HepG2 (cell line): ENCODE measurements at regions not wholly inside any gene's neighbourhood (a gene's known extent, or its start where the extent isn't known, plus 50 kb on each side); places are given as distances from the start of the nearest gene placed in this dataset.

ENCODE experiments used
- ATAC-seq: fragments of 200-7000 bp; cut with Tn5 transposase; 3 replicates; pipeline ENCODE4 v1.9.1; 2020; ENCODE audit warnings: mild to moderate bottlenecking, moderate library complexity
- BruUV-seq: library from RNA; stranded (reverse); fragments of 400-500 nt; replicated peaks from 2 replicates; lab custom pipeline; 2021; lab: Mats Ljungman, UMichigan
- CTCF ChIA-PET: fragments of 300-600 bp; formaldehyde crosslinking; extraction: SDS; loops from one replicate; lab custom pipeline; 2021; ENCODE audit warnings: low total read pairs, inconsistent platforms, low intra/inter-chr PET ratio; lab: Yijun Ruan, JAX
- POLR2A ChIA-PET: fragments of 350-600 bp; sonication (Branson Sonifier 250); formaldehyde crosslinking; loops from one replicate; lab custom pipeline; 2020; ENCODE audit warnings: antibody characterized with exemption, inconsistent platforms; lab: Yijun Ruan, JAX
- DNase-seq: peaks from one replicate; pipeline ENCODE4 v3.0.0-alpha.2; 2015; ENCODE audit warnings: low spot score
- FAIRE-seq: peaks from 3 replicates; lab custom pipeline; 2011; peaks lifted over from hg19 to GRCh38; lab: Jason Lieb, UNC
- H2AFZ ChIP-seq: one replicate; pipeline ENCODE4 v1.6.1; 2011; ENCODE audit warnings: low read length, inconsistent platforms
- H3K27ac ChIP-seq: fragments of 300-600 bp; 3 replicates; pipeline ENCODE4 v1.8.0; 2011; ENCODE audit warnings: mixed run types, mild to moderate bottlenecking, mixed read lengths, low read length, inconsistent platforms; ENCODE audit not compliant: insufficient read depth; ENCODE audit errors: extremely low read length
- H3K27me3 ChIP-seq, 2 experiments: fragments of 200-600 bp in 1 of 2; 2 replicates in 1 of 2; 3 replicates in 1 of 2; pipeline versions ENCODE4 v1.6.0 to v1.8.0; 2011; ENCODE audit warnings: low read length in 2 of 2, mild to moderate bottlenecking in 2 of 2, moderate library complexity in 2 of 2, inconsistent platforms in 1 of 2; ENCODE audit not compliant: insufficient read depth in 2 of 2, control insufficient read depth in 1 of 2
- H3K36me3 ChIP-seq, 2 experiments: fragments of 200-600 bp in 1 of 2; replicated peaks in 1 of 2; 2 replicates in 1 of 2; 3 replicates in 1 of 2; pipeline versions ENCODE4 v1.5.1 to v1.8.0; 2011; ENCODE audit warnings: low read length in 2 of 2, inconsistent platforms in 1 of 2; ENCODE audit not compliant: insufficient read depth in 2 of 2, control insufficient read depth in 1 of 2
- H3K4me1 ChIP-seq: 2 replicates; pipeline ENCODE4 v1.5.1; 2012; ENCODE audit warnings: low read length, inconsistent platforms; ENCODE audit not compliant: insufficient read depth
- H3K4me2 ChIP-seq: 2 replicates; pipeline ENCODE4 v1.6.0; 2011; ENCODE audit warnings: low read depth, low read length, inconsistent platforms
- H3K4me3 ChIP-seq, 3 experiments: fragments of 200-600 bp in 1 of 3; sonication (generic), shearing (Covaris generic) in 1 of 3; replicated peaks in 1 of 3; 2 replicates each; pipeline ENCODE4 v1.5.1; 2011 to 2016; ENCODE audit warnings: low read length in 3 of 3, inconsistent platforms in 2 of 3, low read depth in 2 of 3, mild to moderate bottlenecking in 2 of 3, control low read depth in 1 of 3, mixed read lengths in 1 of 3; ENCODE audit not compliant: insufficient read depth in 1 of 3
- H3K79me2 ChIP-seq: one replicate; pipeline ENCODE4 v1.6.1; 2011; ENCODE audit warnings: low read length, inconsistent platforms; ENCODE audit not compliant: insufficient read depth
- H3K9ac ChIP-seq: 2 replicates; pipeline ENCODE4 v1.6.0; 2011; ENCODE audit warnings: mild to moderate bottlenecking, low read depth, low read length, inconsistent platforms; ENCODE audit not compliant: insufficient read depth
- H3K9me3 ChIP-seq: 2 replicates; pipeline ENCODE4 v1.5.1; 2012; ENCODE audit warnings: mild to moderate bottlenecking, low read length
- H4K20me1 ChIP-seq: 2 replicates; pipeline ENCODE4 v1.6.0; 2011; ENCODE audit warnings: inconsistent platforms, mild to moderate bottlenecking, low read length, moderate library complexity; ENCODE audit not compliant: insufficient read depth
- HDAC2 ChIP-seq: sonication (generic); formaldehyde crosslinking; IDR thresholded peaks from 2 replicates; pipeline ENCODE4 v1.4.0; 2020; ENCODE audit warnings: missing genetic modification reagents
- HNRNPLL ChIP-seq: fragments of 200-400 bp; formaldehyde crosslinking; IDR thresholded peaks from 2 replicates; pipeline ENCODE4 v1.6.1; 2017; ENCODE audit warnings: mild to moderate bottlenecking, low read depth, low read length; ENCODE audit not compliant: poor library complexity, severe bottlenecking
- NFE2L1 ChIP-seq: sonication (generic); formaldehyde crosslinking; IDR thresholded peaks from 2 replicates; pipeline ENCODE4 v1.4.0; 2020; ENCODE audit warnings: missing genetic modification reagents, mild to moderate bottlenecking, borderline replicate concordance
- PBX3 ChIP-seq: sonication (generic); formaldehyde crosslinking; IDR thresholded peaks from 2 replicates; pipeline ENCODE4 v1.8.1; 2023; ENCODE audit warnings: missing genetic modification reagents, inconsistent platforms, borderline replicate concordance
- RAD51 ChIP-seq: fragments of 450-650 bp; IDR thresholded peaks from 2 replicates; pipeline ENCODE4 v1.6.1; 2016; ENCODE audit warnings: borderline replicate concordance
- RARA ChIP-seq: IDR thresholded peaks from 2 replicates; pipeline ENCODE4 v1.6.1; 2016; ENCODE audit warnings: missing genetic modification reagents, missing compliant biosample characterization
- ZFP36 ChIP-seq: fragments of 150-350 bp; IDR thresholded peaks from 2 replicates; pipeline ENCODE4 v1.6.1; 2018; ENCODE audit warnings: borderline replicate concordance, low read length, low read depth; ENCODE audit not compliant: partially characterized antibody
- ZNF350 ChIP-seq: sonication (generic); formaldehyde crosslinking; IDR thresholded peaks from 2 replicates; pipeline ENCODE4 v1.4.0; 2020; ENCODE audit warnings: mild to moderate bottlenecking, low read depth, missing genetic modification reagents, borderline replicate concordance
- ZNF839 ChIP-seq: sonication (generic); formaldehyde crosslinking; IDR thresholded peaks from 2 replicates; pipeline ENCODE4 v1.4.0; 2020; ENCODE audit warnings: missing genetic modification reagents, mild to moderate bottlenecking, borderline replicate concordance
- WGBS: methylation state at CpG from one replicate; pipeline ENCODE4 v1.1.6; 2017; ENCODE audit warnings: low lambda C conversion rate; 5-methylcytosine and 5-hydroxymethylcytosine counted together
- in situ Hi-C: cut with HindIII; loops from 2 replicates; pipeline ENCODE4 v1.10.0; 2017; ENCODE audit warnings: low pct_unique_long_range_greater_than_20kb; ENCODE audit not compliant: extremely low pct_ligation_motif_present
- intact Hi-C: fragments of 100-400 bp; cut with micrococcal nuclease; formaldehyde crosslinking; loops from one replicate; pipeline ENCODE4 v1.10.0; 2022; ENCODE audit not compliant: unreplicated experiment

GRCh38 chr1:163471779-163472650 is 150.3 kb downstream of the NUF2 start (continued):
- TF ChIP-seq NFE2L1 (CRISPR knock-in tag), result no peak
- no peak for TF ChIP-seq HDAC2 (CRISPR knock-in tag)
- TF ChIP-seq ZNF350 (CRISPR knock-in tag), result no peak
- TF ChIP-seq PBX3 (CRISPR knock-in tag), result no peak
- no peak for TF ChIP-seq HNRNPLL
- no peak for TF ChIP-seq RAD51
- TF ChIP-seq ZNF839 (CRISPR knock-in tag), result no peak

GRCh38 chr1:163472651-163473248 is 151.0 kb downstream of the NUF2 start:
- BruUV-seq, result no TSS peak
- no peak for TF ChIP-seq ZFP36
- TF ChIP-seq RARA (CRISPR knock-in tag), result no peak
- no peaks in the 10 kb centered on the region for H3K36me3 ChIP-seq
- ChIA-PET POLR2A (no interaction called here), CTCF (no interaction called here)
- intact Hi-C loops, result no loop called here
- H3K4me1 ChIP-seq, result no peaks in the 10 kb centered on the region
- DNase-seq, result no peak
- no peaks in the 10 kb centered on the region for H3K79me2 ChIP-seq
- no peak for FAIRE-seq
- H3K9me3 ChIP-seq, result no peaks in the 10 kb centered on the region
- no peak overlapping the region for H2AFZ ChIP-seq
- 50% methylated on average over 9 of the region's 9 CpGs for WGBS
- no peak overlapping the region for H3K9ac ChIP-seq
- no peaks in the 10 kb centered on the region for H3K27me3 ChIP-seq
- no peak overlapping the region for H3K4me3 ChIP-seq
- no peak overlapping the region for H3K27ac ChIP-seq
- ATAC-seq, result no peak
- in situ Hi-C loops, result no loop called here
- H4K20me1 ChIP-seq, result no peaks in the 10 kb centered on the region
- no peak overlapping the region for H3K4me2 ChIP-seq
